MCF 10A (cell line): ENCODE measurements at regions not wholly inside any gene's neighbourhood (a gene's known extent, or its start where the extent isn't known, plus 50 kb on each side); places are given as distances from the start of the nearest gene placed in this dataset.

Experiments
- BruUV-seq: library from RNA; stranded (reverse); fragments of 400-500 nt; replicated peaks from 2 replicates; lab custom pipeline; 2021; lab: Mats Ljungman, UMichigan
- CTCF ChIA-PET: fragments of 300-600 bp; sonication (Branson Sonifier 250); formaldehyde crosslinking; extraction: SDS; loops from one replicate; lab custom pipeline; 2021; ENCODE audit warnings: antibody characterized with exemption, inconsistent platforms; lab: Yijun Ruan, JAX
- POLR2A ChIA-PET: fragments of 300-600, 350-650 bp; sonication (Branson Sonifier 250); formaldehyde crosslinking; extraction: SDS; loops from one replicate; lab custom pipeline; 2020; ENCODE audit warnings: antibody characterized with exemption, inconsistent platforms; lab: Yijun Ruan, JAX
- DNase-seq: peaks from one replicate; pipeline ENCODE4 v3.0.0-alpha.2; 2018; ENCODE audit not compliant: unreplicated experiment
- H3K27ac Mint-ChIP-seq: one replicate; pipeline ENCODE4 v1.8.0; 2022; ENCODE audit warnings: mild to moderate bottlenecking, low read depth, mixed read lengths; ENCODE audit not compliant: unreplicated experiment
- H3K27me3 Mint-ChIP-seq: one replicate; pipeline ENCODE4 v1.8.0; 2022; ENCODE audit warnings: mixed read lengths; ENCODE audit not compliant: insufficient read depth, unreplicated experiment
- H3K36me3 Mint-ChIP-seq: one replicate; pipeline ENCODE4 v1.8.0; 2022; ENCODE audit warnings: mild to moderate bottlenecking, moderate library complexity, mixed read lengths; ENCODE audit not compliant: insufficient read depth, unreplicated experiment
- H3K4me1 Mint-ChIP-seq: one replicate; pipeline ENCODE4 v1.8.0; 2022; ENCODE audit warnings: mixed read lengths; ENCODE audit not compliant: insufficient read depth, unreplicated experiment
- H3K4me3 Mint-ChIP-seq: one replicate; pipeline ENCODE4 v1.8.0; 2022; ENCODE audit warnings: mild to moderate bottlenecking, moderate library complexity, mixed read lengths; ENCODE audit not compliant: unreplicated experiment
- H3K9me3 Mint-ChIP-seq: one replicate; pipeline ENCODE4 v1.8.0; 2022; ENCODE audit warnings: mixed read lengths; ENCODE audit not compliant: unreplicated experiment
- CTCF ChIP-seq: fragments of 200-600 bp; IDR thresholded peaks from one replicate; pipeline ENCODE4 v1.8.0; 2022; ENCODE audit warnings: antibody characterized with exemption, mild to moderate bottlenecking; ENCODE audit not compliant: unreplicated experiment
- intact Hi-C: fragments of 100-400 bp; cut with micrococcal nuclease; formaldehyde crosslinking; loops from 2 replicates; pipeline ENCODE4 v1.14.1; 2022

- Mint-ChIP-seq H3K4me1 (no peaks in the 10 kb centered on the region), H3K4me3 (no peak overlapping the region), H3K27ac (no peak overlapping the region), H3K36me3 (no peaks in the 10 kb centered on the region), H3K27me3 (peaks cover 58% of the 10 kb centered on the region), H3K9me3 (no peaks in the 10 kb centered on the region)
- BruUV-seq, result no TSS peak
- no peak for DNase-seq
- TF ChIP-seq CTCF, result no peak
- CTCF ChIA-PET, result no interaction called here
- POLR2A ChIA-PET, result interaction anchor here (1.2 kb wide), 1 partner anchor 52 kb away, joined by 3 read pairs; no protein-coding TSS in a partner anchor
- intact Hi-C loops, result no loop called here
Measured at GRCh38 chr4:110787707-110788106, 164.8 kb upstream of the PITX2 start.

GRCh38 chr4:110788302-110788701 is 165.4 kb upstream of the PITX2 start:
- no peak for TF ChIP-seq CTCF
- BruUV-seq, result no TSS peak
- ChIA-PET CTCF (no interaction called here), POLR2A (interaction anchor here (1.2 kb wide), 1 partner anchor 52 kb away, joined by 3 read pairs; no protein-coding TSS in a partner anchor)
- Mint-ChIP-seq H3K27me3 (peaks cover 64% of the 10 kb centered on the region), H3K36me3 (no peaks in the 10 kb centered on the region), H3K27ac (no peak overlapping the region), H3K9me3 (no peaks in the 10 kb centered on the region), H3K4me3 (no peak overlapping the region), H3K4me1 (no peaks in the 10 kb centered on the region)
- no peak for DNase-seq
- intact Hi-C loops, result no loop called here

GRCh38 chr4:110792036-110792435 is 169.2 kb upstream of the PITX2 start:
- ChIA-PET POLR2A (no interaction called here), CTCF (no interaction called here)
- intact Hi-C loops, result no loop called here
- H3K9me3 Mint-ChIP-seq, result no peaks in the 10 kb centered on the region
- no TSS peak for BruUV-seq
- peaks cover 65% of the 10 kb centered on the region for H3K27me3 Mint-ChIP-seq
- H3K4me3 Mint-ChIP-seq, result no peak overlapping the region
- no peak for TF ChIP-seq CTCF
- no peak for DNase-seq
- no peak overlapping the region for H3K27ac Mint-ChIP-seq
- H3K36me3 Mint-ChIP-seq, result no peaks in the 10 kb centered on the region
- no peaks in the 10 kb centered on the region for H3K4me1 Mint-ChIP-seq

GRCh38 chr4:110793381-110793801 is 170.5 kb upstream of the PITX2 start:
- TF ChIP-seq CTCF, result no peak
- no peak overlapping the region for H3K4me3 Mint-ChIP-seq
- no peak overlapping the region for H3K27ac Mint-ChIP-seq
- intact Hi-C loops, result no loop called here
- peaks cover 75% of the 10 kb centered on the region for H3K27me3 Mint-ChIP-seq
- ChIA-PET CTCF (interaction anchor here (0.6 to 0.7 kb wide), 2 partner anchors 51 to 268 kb away, joined by 4 to 5 read pairs; no protein-coding TSS in a partner anchor), POLR2A (no interaction called here)
- BruUV-seq, result no TSS peak
- H3K9me3 Mint-ChIP-seq, result no peaks in the 10 kb centered on the region
- no peak for DNase-seq
- no peaks in the 10 kb centered on the region for H3K4me1 Mint-ChIP-seq
- H3K36me3 Mint-ChIP-seq, result no peaks in the 10 kb centered on the region
